ENCODE measurements at regions not wholly inside any gene's neighbourhood (a gene's known extent, or its start where the extent isn't known, plus 50 kb on each side); places are given as distances from the start of the nearest gene placed in this dataset.
"Not testable (repeated sequence)": the region's sequence is repeated elsewhere in the genome, so short reads cannot be mapped to it uniquely, and the experiment has no call there.

- Histone ChIP-seq H3K27me3 (ENCODE audit: control insufficient read depth, insufficient read depth, low read length) (no peaks in the 10 kb centered on the region), H3K27ac (no peak overlapping the region), H2AFZ (no peak overlapping the region), H3K4me1 (no peaks in the 10 kb centered on the region), H3K9ac (no peak overlapping the region), H3K36me3 (ENCODE audit: control insufficient read depth, insufficient read depth, low read length) (no peaks in the 10 kb centered on the region), H3K4me2 (ENCODE audit: low read length) (no peak overlapping the region), H3K79me2 (no peaks in the 10 kb centered on the region), H3K9me3 (ENCODE audit: control insufficient read depth, low read length) (no peaks in the 10 kb centered on the region), H3K4me3 (ENCODE audit: low read depth, low read length) (no peak overlapping the region)
- TF ChIP-seq CTCF (IDR thresholded peaks at IDR 0.05) = no peak
Measured at GRCh38 chr5:119966028-119966427, 336.7 kb downstream of the FAM170A start.

DNA sequence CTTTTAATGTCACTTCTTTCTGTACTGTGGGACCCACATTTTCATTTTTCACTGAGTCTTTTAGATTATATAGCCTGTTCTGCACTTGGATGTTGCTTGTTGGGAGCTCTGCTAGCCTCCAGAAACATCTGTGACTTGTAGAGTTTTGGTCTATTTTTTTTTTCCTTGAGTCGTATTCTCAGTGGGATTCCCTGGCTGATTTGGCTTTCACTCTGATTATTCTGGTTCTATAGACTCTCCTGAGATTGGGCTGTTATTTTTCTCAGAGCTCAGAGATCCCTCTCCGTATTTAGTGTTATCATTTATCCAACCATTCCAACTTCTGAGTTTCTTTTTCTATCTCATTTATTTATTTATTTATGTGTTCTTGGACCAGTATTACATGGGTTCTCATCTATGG is 339.3 kb downstream of the FAM170A start:
- no peak overlapping the region for H2AFZ ChIP-seq
- H3K4me3 ChIP-seq (ENCODE audit: low read depth, low read length) = no peak overlapping the region
- H3K27me3 ChIP-seq (ENCODE audit: control insufficient read depth, insufficient read depth, low read length) = no peaks in the 10 kb centered on the region
- H3K4me1 ChIP-seq = no peaks in the 10 kb centered on the region
- no peaks in the 10 kb centered on the region for H3K79me2 ChIP-seq
- H3K36me3 ChIP-seq (ENCODE audit: control insufficient read depth, insufficient read depth, low read length) = no peaks in the 10 kb centered on the region
- H3K9ac ChIP-seq = no peak overlapping the region
- H3K4me2 ChIP-seq (ENCODE audit: low read length) = no peak overlapping the region
- H3K9me3 ChIP-seq (ENCODE audit: control insufficient read depth, low read length) = no peaks in the 10 kb centered on the region
- no peak overlapping the region for H3K27ac ChIP-seq
- no peak for TF ChIP-seq CTCF (IDR thresholded peaks at IDR 0.05)

DNA sequence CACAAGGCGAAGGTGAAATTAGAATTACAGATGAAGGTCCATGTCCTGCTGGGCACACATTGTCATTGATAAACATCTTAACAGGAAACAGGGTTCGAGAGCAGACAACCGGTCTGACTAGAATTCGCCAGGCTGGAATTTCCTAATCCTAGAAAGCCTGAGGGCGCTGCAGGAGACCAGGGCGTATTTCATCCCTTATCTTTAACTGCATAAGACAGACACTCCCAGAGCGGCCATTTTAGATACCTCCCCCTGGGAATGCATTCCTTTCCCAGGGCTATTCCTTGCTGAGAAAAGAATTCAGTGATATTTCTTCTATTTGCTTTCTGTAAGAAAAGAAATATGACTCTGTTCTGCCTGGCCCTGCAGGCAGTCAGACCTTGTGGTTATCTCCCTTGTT is 357.7 kb downstream of the FAM170A start:
- not testable (repeated sequence) for H3K9ac ChIP-seq; H3K27ac ChIP-seq; H3K4me1 ChIP-seq; H3K27me3 ChIP-seq (ENCODE audit: control insufficient read depth, insufficient read depth, low read length); H3K4me3 ChIP-seq (ENCODE audit: low read depth, low read length); H3K79me2 ChIP-seq; H3K9me3 ChIP-seq (ENCODE audit: control insufficient read depth, low read length); H2AFZ ChIP-seq; H3K4me2 ChIP-seq (ENCODE audit: low read length); H3K36me3 ChIP-seq (ENCODE audit: control insufficient read depth, insufficient read depth, low read length)

GRCh38 chr5:119991625-119992024 is 362.3 kb downstream of the FAM170A start:
- H3K9ac ChIP-seq = no peak overlapping the region
- H3K36me3 ChIP-seq (ENCODE audit: control insufficient read depth, insufficient read depth, low read length) = no peaks in the 10 kb centered on the region
- no peaks in the 10 kb centered on the region for H3K9me3 ChIP-seq (ENCODE audit: control insufficient read depth, low read length)
- H3K4me1 ChIP-seq = no peaks in the 10 kb centered on the region
- H3K27ac ChIP-seq = no peak overlapping the region
- H3K4me3 ChIP-seq (ENCODE audit: low read depth, low read length) = no peak overlapping the region
- TF ChIP-seq CTCF (IDR thresholded peaks at IDR 0.05) = no peak
- no peaks in the 10 kb centered on the region for H3K27me3 ChIP-seq (ENCODE audit: control insufficient read depth, insufficient read depth, low read length)
- no peaks in the 10 kb centered on the region for H3K79me2 ChIP-seq
- no peak overlapping the region for H3K4me2 ChIP-seq (ENCODE audit: low read length)
- no peak overlapping the region for H2AFZ ChIP-seq

DNA sequence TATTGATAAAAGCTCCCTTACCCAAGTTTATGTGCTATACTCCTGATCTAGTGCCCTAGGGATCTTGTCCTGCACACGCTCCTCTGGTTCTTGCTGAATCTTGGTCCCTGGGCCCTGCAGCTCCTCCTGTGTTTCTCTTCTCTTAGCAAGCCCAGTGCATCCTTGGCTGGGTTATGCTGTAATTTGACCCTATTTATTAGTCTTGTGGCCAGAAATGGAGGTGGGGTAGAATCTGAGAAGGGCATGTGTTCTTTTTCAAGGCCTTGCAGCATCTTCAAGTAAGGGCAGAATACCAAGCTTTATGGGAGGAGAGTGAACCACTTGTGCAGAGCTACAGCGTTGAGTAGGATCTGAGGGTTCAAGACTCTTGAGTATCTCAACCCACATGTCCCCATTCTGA is 366.8 kb downstream of the FAM170A start:
- TF ChIP-seq CTCF (IDR thresholded peaks at IDR 0.05) = no peak
- Histone ChIP-seq H3K4me1 (no peaks in the 10 kb centered on the region), H3K4me2 (ENCODE audit: low read length) (no peak overlapping the region)

More for the DNA sequence above, 366.8 kb downstream of the FAM170A start:
- H2AFZ ChIP-seq = no peak overlapping the region
- H3K27me3 ChIP-seq (ENCODE audit: control insufficient read depth, insufficient read depth, low read length) = no peaks in the 10 kb centered on the region
- no peak overlapping the region for H3K27ac ChIP-seq
- no peak overlapping the region for H3K4me3 ChIP-seq (ENCODE audit: low read depth, low read length)
- no peaks in the 10 kb centered on the region for H3K9me3 ChIP-seq (ENCODE audit: control insufficient read depth, low read length)
- no peaks in the 10 kb centered on the region for H3K79me2 ChIP-seq
- no peaks in the 10 kb centered on the region for H3K36me3 ChIP-seq (ENCODE audit: control insufficient read depth, insufficient read depth, low read length)
- no peak overlapping the region for H3K9ac ChIP-seq
